K562 (cell line): ENCODE measurements at regions not wholly inside any gene's neighbourhood (a gene's known extent, or its start where the extent isn't known, plus 50 kb on each side); places are given as distances from the start of the nearest gene placed in this dataset.

ENCODE experiments used
- GABPB1 ChIP-seq: sonication (generic); formaldehyde crosslinking; IDR thresholded peaks from 2 replicates; pipeline ENCODE4 v1.8.0; 2022; ENCODE audit warnings: mild to moderate bottlenecking, missing genetic modification reagents
- HBP1 ChIP-seq: fragments of 450-650 bp; formaldehyde crosslinking; IDR thresholded peaks from 2 replicates; pipeline ENCODE4 v1.4.0; 2022; ENCODE audit warnings: missing genetic modification characterization
- HMGN3 ChIP-seq: IDR thresholded peaks from 2 replicates; pipeline ENCODE4 v1.6.1; 2011; ENCODE audit warnings: borderline replicate concordance, low read depth, mild to moderate bottlenecking, mixed read lengths, low read length; ENCODE audit not compliant: insufficient read length; ENCODE audit errors: extremely low read depth
- MAZ ChIP-seq, 2 experiments: fragments of 450-650 bp in 1 of 2; sonication (generic) in 1 of 2; formaldehyde crosslinking; IDR thresholded peaks in 1 of 2; conservative IDR thresholded peaks in 1 of 2; 2 replicates each; pipeline versions ENCODE4 v1.4.0 to v1.5.0; 2020; ENCODE audit warnings: mild to moderate bottlenecking in 1 of 2, missing genetic modification reagents in 1 of 2
- NRF1 ChIP-seq, 2 experiments: fragments of 450-650 bp; IDR thresholded peaks in 1 of 2; conservative IDR thresholded peaks in 1 of 2; 2 replicates each; pipeline ENCODE4 v1.6.1; 2014; ENCODE audit warnings: mild to moderate bottlenecking in 2 of 2
- PHF8 ChIP-seq: fragments of 200-600 bp; sonication (generic); IDR thresholded peaks from 2 replicates; pipeline ENCODE4 v1.6.1; 2012; ENCODE audit warnings: mixed run types, mild to moderate bottlenecking, inconsistent platforms, low read length, moderate library complexity, borderline replicate concordance
- PKNOX1 ChIP-seq: fragments of 450-650 bp; IDR thresholded peaks from 2 replicates; pipeline ENCODE4 v1.6.1; 2016
- POLR2G ChIP-seq: fragments of 200-400 bp; formaldehyde crosslinking; IDR thresholded peaks from 2 replicates; pipeline ENCODE4 v1.6.1; 2017; ENCODE audit warnings: low read depth, mild to moderate bottlenecking, antibody characterized with exemption, low read length, moderate library complexity
- RAD21 ChIP-seq, 2 experiments: fragments of 250-450 bp in 1 of 2; fragments of 450-650 bp in 1 of 2; sonication (Bioruptor Pico) in 1 of 2; formaldehyde crosslinking in 1 of 2; IDR thresholded peaks in 1 of 2; conservative IDR thresholded peaks in 1 of 2; 2 replicates each; pipeline versions ENCODE4 v1.4.0 to v1.8.0; 2020 to 2022; ENCODE audit warnings: mild to moderate bottlenecking in 2 of 2, moderate library complexity in 1 of 2
- RBFOX2 ChIP-seq: fragments of 200-400 bp; formaldehyde crosslinking; IDR thresholded peaks from 2 replicates; pipeline ENCODE4 v1.6.1; 2017; ENCODE audit warnings: low read depth, mild to moderate bottlenecking, low read length, moderate library complexity
- RBM22 ChIP-seq: fragments of 200-400 bp; formaldehyde crosslinking; IDR thresholded peaks from 2 replicates; pipeline ENCODE4 v1.6.1; 2018; ENCODE audit warnings: low read length, low read depth; ENCODE audit not compliant: poor library complexity, severe bottlenecking
- UBTF ChIP-seq, 2 experiments: IDR thresholded peaks; 2 replicates each; pipeline ENCODE4 v1.6.1; 2012; ENCODE audit warnings: improper control_type of control experiment in 2 of 2, low read depth in 2 of 2, low read length in 2 of 2, borderline replicate concordance in 1 of 2
- USF1 ChIP-seq: sonication (generic); formaldehyde crosslinking; IDR thresholded peaks from 2 replicates; pipeline ENCODE4 v1.9.0; 2022; ENCODE audit warnings: mild to moderate bottlenecking, missing genetic modification reagents
- USF2 ChIP-seq: sonication (generic); formaldehyde crosslinking; IDR thresholded peaks from 2 replicates; pipeline ENCODE4 v1.5.0; 2020; ENCODE audit warnings: missing genetic modification reagents
- ZBTB7A ChIP-seq: IDR thresholded peaks from 2 replicates; pipeline ENCODE4 v1.6.1; 2011; ENCODE audit warnings: low read depth, mild to moderate bottlenecking, low read length, moderate library complexity, borderline replicate concordance; ENCODE audit not compliant: control insufficient read depth
- TF ChIP-seq, protein P1 (sequence below): fragments of 450-650 bp; formaldehyde crosslinking; IDR thresholded peaks from 2 replicates; pipeline ENCODE4 v1.4.0; 2020; ENCODE audit warnings: mild to moderate bottlenecking, moderate library complexity

- TF ChIP-seq, protein P1, sequence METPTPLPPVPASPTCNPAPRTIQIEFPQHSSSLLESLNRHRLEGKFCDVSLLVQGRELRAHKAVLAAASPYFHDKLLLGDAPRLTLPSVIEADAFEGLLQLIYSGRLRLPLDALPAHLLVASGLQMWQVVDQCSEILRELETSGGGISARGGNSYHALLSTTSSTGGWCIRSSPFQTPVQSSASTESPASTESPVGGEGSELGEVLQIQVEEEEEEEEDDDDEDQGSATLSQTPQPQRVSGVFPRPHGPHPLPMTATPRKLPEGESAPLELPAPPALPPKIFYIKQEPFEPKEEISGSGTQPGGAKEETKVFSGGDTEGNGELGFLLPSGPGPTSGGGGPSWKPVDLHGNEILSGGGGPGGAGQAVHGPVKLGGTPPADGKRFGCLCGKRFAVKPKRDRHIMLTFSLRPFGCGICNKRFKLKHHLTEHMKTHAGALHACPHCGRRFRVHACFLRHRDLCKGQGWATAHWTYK (CRISPR knock-in tag), result peak; percentile 32; the same call in 1 of the 2 replicates
- TF ChIP-seq USF1 (peak; percentile 72), MAZ (CRISPR knock-in tag; conservative IDR thresholded peaks at IDR 0.05 in 1 of 2, IDR thresholded peaks at IDR 0.05 in 1 of 2) (peak; percentile 9 to 53; a peak in 3 of 4 replicates), UBTF (IDR thresholded peaks at IDR 0.05; ENCODE audit: borderline replicate concordance in 1 of 2, low read depth in 2 of 2, low read length in 2 of 2) (peak in 1 of 2 experiments; percentile 88; a peak in 2 of 4 replicates), ZBTB7A (peak; percentile 23; the same call in 1 of the 2 replicates), PHF8 (peak; percentile 66; the same call in 1 of the 2 replicates), USF2 (CRISPR knock-in tag) (peak; percentile 48), RBM22 (peak; percentile 40), NRF1 (conservative IDR thresholded peaks at IDR 0.05 in 1 of 2, IDR thresholded peaks at IDR 0.05 in 1 of 2) (peak; percentile 39 to 47), PKNOX1 (0 out of 2 replicates have a peak, but pooled peaks have one; percentile 22), RBFOX2 (peak; percentile 81), RAD21 (CRISPR knock-in tag; conservative IDR thresholded peaks at IDR 0.05 in 1 of 2, IDR thresholded peaks at IDR 0.05 in 1 of 2) (peak in 1 of 2 experiments; percentile 16; a peak in 2 of 4 replicates), HBP1 (CRISPR knock-in tag) (0 out of 2 replicates have a peak, but pooled peaks have one; percentile 11), HMGN3 (peak; percentile 94), POLR2G (peak; percentile 84), GABPB1 (CRISPR knock-in tag) (peak; percentile 48; the same call in 1 of the 2 replicates)
Observed at GRCh38 chr16:29594926-29595838, 67.9 kb upstream of the SPN start (continued).
